GM12891 (cell line): ENCODE measurements at regions not wholly inside any gene's neighbourhood (a gene's known extent, or its start where the extent isn't known, plus 50 kb on each side); places are given as distances from the start of the nearest gene placed in this dataset.

Experiments
- PAX5 ChIP-seq: IDR thresholded peaks from 2 replicates; pipeline ENCODE4 v1.6.1; 2011; ENCODE audit warnings: low read length, moderate library complexity, mild to moderate bottlenecking; ENCODE audit not compliant: insufficient read depth, severe bottlenecking
- POLR2A ChIP-seq: IDR thresholded peaks from 2 replicates; pipeline ENCODE4 v1.6.1; 2011; ENCODE audit warnings: low read depth, low read length, control low read depth
- POLR2AphosphoS5 ChIP-seq: IDR thresholded peaks from 2 replicates; pipeline ENCODE4 v1.6.1; 2011; ENCODE audit warnings: low read depth, low read length, control low read depth
- POU2F2 ChIP-seq: IDR thresholded peaks from 2 replicates; pipeline ENCODE4 v1.6.1; 2011; ENCODE audit warnings: low read depth, mild to moderate bottlenecking, control low read depth, low read length, moderate library complexity
- SPI1 ChIP-seq: IDR thresholded peaks from 2 replicates; pipeline ENCODE4 v1.6.1; 2011; ENCODE audit warnings: low read depth, low read length, control low read depth
- TAF1 ChIP-seq: IDR thresholded peaks from 2 replicates; pipeline ENCODE4 v1.6.1; 2011; ENCODE audit warnings: low read depth, low read length, control low read depth

DNA sequence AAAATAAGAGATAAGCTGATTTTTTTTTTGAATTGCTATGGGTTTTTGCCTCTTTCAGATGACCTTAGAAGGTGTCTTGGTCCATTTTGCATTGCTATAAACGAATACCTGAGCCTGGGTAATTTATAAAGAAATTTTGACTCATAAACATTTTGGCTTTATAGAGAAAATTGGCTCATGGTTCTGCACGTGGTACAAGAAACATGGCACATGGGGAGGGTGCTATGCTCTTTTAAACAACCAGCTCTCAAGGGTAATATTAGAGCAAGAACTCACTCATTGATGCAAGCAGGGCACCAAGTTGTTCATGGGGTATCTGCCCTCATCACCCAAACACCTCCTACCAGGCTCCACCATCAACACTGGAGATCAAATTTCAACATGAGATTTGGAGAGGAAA lies 408.8 kb downstream of the NUP35 start:
- no peak for TF ChIP-seq POLR2AphosphoS5
- no peak for TF ChIP-seq POLR2A
- no peak for TF ChIP-seq TAF1
- no peak for TF ChIP-seq SPI1
- TF ChIP-seq POU2F2, result no peak
- no peak for TF ChIP-seq PAX5
